H1 (cell line): ENCODE measurements at regions not wholly inside any gene's neighbourhood (a gene's known extent, or its start where the extent isn't known, plus 50 kb on each side); places are given as distances from the start of the nearest gene placed in this dataset.

Experiments
- CTCF ChIA-PET: fragments of 300-600 bp; sonication (Branson Sonifier 250); formaldehyde crosslinking; loops from one replicate; lab custom pipeline; 2021; ENCODE audit not compliant: partially characterized antibody; lab: Charles Lee
- POLR2A ChIA-PET: fragments of 300-600 bp; sonication (Branson Sonifier 250); formaldehyde crosslinking; loops from one replicate; lab custom pipeline; 2021; ENCODE audit warnings: inconsistent platforms; ENCODE audit not compliant: partially characterized antibody; lab: Charles Lee
- DNase-seq, 2 experiments: peaks; one replicate each; pipeline versions ENCODE4 v3.0.0 to v3.0.0-alpha.2; 2010 to 2022; ENCODE audit warnings: low spot score in 2 of 2, low read depth in 1 of 2, mixed read lengths in 1 of 2
- FAIRE-seq: peaks from 2 replicates; lab custom pipeline; 2011; peaks lifted over from hg19 to GRCh38; lab: Jason Lieb, UNC
- H2AFZ ChIP-seq: 2 replicates; pipeline ENCODE4 v1.8.1; 2012; ENCODE audit warnings: low read length, inconsistent platforms
- H2AK5ac ChIP-seq: 2 replicates; pipeline ENCODE4 v1.6.1; 2013; ENCODE audit warnings: low read depth, low read length
- H2BK120ac ChIP-seq: replicated peaks from 2 replicates; pipeline ENCODE3; 2013; ENCODE audit warnings: low read depth, low read length, inconsistent platforms
- H2BK12ac ChIP-seq: 2 replicates; pipeline ENCODE4 v1.6.1; 2013; ENCODE audit warnings: low read depth, low read length
- H2BK15ac ChIP-seq: 2 replicates; pipeline ENCODE4 v1.6.1; 2013; ENCODE audit warnings: low read length
- H2BK20ac ChIP-seq: 2 replicates; pipeline ENCODE4 v1.6.1; 2013; ENCODE audit warnings: low read length
- H2BK5ac ChIP-seq: 2 replicates; pipeline ENCODE4 v1.6.1; 2013; ENCODE audit warnings: low read depth, low read length
- H3K14ac ChIP-seq: 2 replicates; pipeline ENCODE4 v1.6.1; 2013; ENCODE audit warnings: inconsistent platforms; ENCODE audit not compliant: insufficient read length
- H3K18ac ChIP-seq: 2 replicates; pipeline ENCODE4 v1.6.1; 2013; ENCODE audit warnings: low read length; ENCODE audit errors: extremely low read depth
- H3K23ac ChIP-seq: 2 replicates; pipeline ENCODE4 v1.6.1; 2013; ENCODE audit warnings: inconsistent platforms; ENCODE audit not compliant: insufficient read length
- H3K23me2 ChIP-seq: 2 replicates; pipeline ENCODE4 v1.6.1; 2013; ENCODE audit warnings: low read depth, low read length
- H3K27ac ChIP-seq: 2 replicates; pipeline ENCODE4 v1.6.1; 2011; ENCODE audit warnings: low read depth, low read length, inconsistent platforms
- H3K27me3 ChIP-seq, 4 experiments: replicated peaks in 1 of 4; 1 replicate in 1 of 4; 2 replicates in 3 of 4; pipeline versions ENCODE4 v1.6.1 to v1.8.1; 2011 to 2013; ENCODE audit warnings: low read length in 3 of 4, mild to moderate bottlenecking in 3 of 4, inconsistent platforms in 2 of 4, mixed read lengths in 2 of 4, moderate library complexity in 1 of 4; ENCODE audit not compliant: control insufficient read depth in 3 of 4, insufficient read depth in 3 of 4; ENCODE audit errors: extremely low read depth in 1 of 4
- H3K36me3 ChIP-seq, 4 experiments: 2 replicates each; pipeline versions ENCODE4 v1.6.1 to v1.8.1; 2011 to 2013; ENCODE audit warnings: mild to moderate bottlenecking in 4 of 4, low read length in 3 of 4, moderate library complexity in 2 of 4, control low read depth in 1 of 4, inconsistent platforms in 1 of 4; ENCODE audit not compliant: insufficient read depth in 4 of 4, control insufficient read depth in 2 of 4
- H3K4ac ChIP-seq: replicated peaks from 2 replicates; pipeline ENCODE3; 2013; ENCODE audit warnings: low read length, low read depth, mixed read lengths, inconsistent platforms; ENCODE audit not compliant: insufficient read length
- H3K4me1 ChIP-seq, 4 experiments: replicated peaks in 1 of 4; 1 replicate in 1 of 4; 2 replicates in 3 of 4; pipeline versions ENCODE4 v1.6.1 to v1.8.1; 2011 to 2013; ENCODE audit warnings: low read length in 3 of 4, inconsistent platforms in 2 of 4, mixed read lengths in 1 of 4; ENCODE audit not compliant: insufficient read depth in 4 of 4, control insufficient read depth in 3 of 4
- H3K4me2 ChIP-seq, 2 experiments: 2 replicates each; pipeline versions ENCODE4 v1.6.1 to v1.8.1; 2011 to 2013; ENCODE audit warnings: low read depth in 2 of 2, low read length in 2 of 2, control low read depth in 1 of 2, inconsistent platforms in 1 of 2, mild to moderate bottlenecking in 1 of 2; ENCODE audit not compliant: insufficient read depth in 1 of 2
- H3K4me3 ChIP-seq, 4 experiments: fragments of 200-600, 300-600 bp in 1 of 4; sonication (generic), shearing (Covaris generic), sonication (Bioruptor Twin) in 1 of 4; 2 replicates each; pipeline versions ENCODE4 v1.5.1 to v1.8.1; 2011 to 2016; ENCODE audit warnings: low read length in 4 of 4, low read depth in 3 of 4, control low read depth in 2 of 4, inconsistent platforms in 2 of 4, mild to moderate bottlenecking in 2 of 4, mixed read lengths in 1 of 4, moderate library complexity in 1 of 4; ENCODE audit not compliant: insufficient read depth in 2 of 4; ENCODE audit errors: extremely low read depth in 1 of 4
- H3K56ac ChIP-seq: replicated peaks from 2 replicates; pipeline ENCODE3; 2013; ENCODE audit warnings: low read depth, mild to moderate bottlenecking, mixed read lengths, low read length, inconsistent platforms; ENCODE audit not compliant: insufficient read length
- H3K79me1 ChIP-seq: 2 replicates; pipeline ENCODE4 v1.6.1; 2013; ENCODE audit warnings: low read depth, low read length, control low read depth
- H3K79me2 ChIP-seq, 2 experiments: 2 replicates each; pipeline versions ENCODE4 v1.6.1 to v1.8.1; 2012 to 2013; ENCODE audit warnings: low read length in 2 of 2, mild to moderate bottlenecking in 2 of 2, inconsistent platforms in 1 of 2; ENCODE audit not compliant: insufficient read depth in 2 of 2, control insufficient read depth in 1 of 2
- H3K9ac ChIP-seq, 4 experiments: replicated peaks in 1 of 4; 1 replicate in 1 of 4; 2 replicates in 3 of 4; pipeline versions ENCODE4 v1.6.1 to v1.8.1; 2011 to 2013; ENCODE audit warnings: low read depth in 3 of 4, low read length in 3 of 4, control low read depth in 2 of 4, mild to moderate bottlenecking in 2 of 4, moderate library complexity in 2 of 4, inconsistent platforms in 1 of 4; ENCODE audit errors: extremely low read depth in 1 of 4
- H3K9me3 ChIP-seq, 2 experiments: 2 replicates each; pipeline versions ENCODE4 v1.6.1 to v1.8.1; 2012 to 2013; ENCODE audit warnings: mild to moderate bottlenecking in 2 of 2, moderate library complexity in 2 of 2, control low read depth in 1 of 2, inconsistent platforms in 1 of 2, low read depth in 1 of 2, low read length in 1 of 2, mixed read lengths in 1 of 2; ENCODE audit not compliant: insufficient read depth in 2 of 2
- H4K20me1 ChIP-seq, 2 experiments: replicated peaks in 1 of 2; 2 replicates each; pipeline versions ENCODE3 to v1.8.1; 2011 to 2013; ENCODE audit warnings: inconsistent platforms in 2 of 2, low read length in 2 of 2, mild to moderate bottlenecking in 1 of 2; ENCODE audit not compliant: insufficient read depth in 2 of 2, control insufficient read depth in 1 of 2
- H4K5ac ChIP-seq: 2 replicates; pipeline ENCODE4 v1.6.1; 2013; ENCODE audit warnings: low read length, low read depth, mixed read lengths, inconsistent platforms; ENCODE audit not compliant: insufficient read length
- H4K8ac ChIP-seq: 2 replicates; pipeline ENCODE4 v1.8.0; 2013; ENCODE audit warnings: mild to moderate bottlenecking, moderate library complexity, low read length, inconsistent platforms; ENCODE audit not compliant: insufficient read depth; ENCODE audit errors: extremely low read depth
- H4K91ac ChIP-seq: replicated peaks from 2 replicates; pipeline ENCODE3; 2013; ENCODE audit warnings: low read length, mixed read lengths, inconsistent platforms; ENCODE audit not compliant: insufficient read length
- CBX5 ChIP-seq: fragments of 300-800, 300-1000 bp; sonication (generic); IDR thresholded peaks from 2 replicates; pipeline ENCODE4 v1.7.1; 2016; ENCODE audit warnings: antibody characterized with exemption, low read length, low read depth
- CHD1 ChIP-seq: IDR thresholded peaks from 2 replicates; pipeline ENCODE4 v1.6.1; 2012; ENCODE audit warnings: low read depth, low read length, improper control_type of control experiment
- HDAC6 ChIP-seq: IDR thresholded peaks from one replicate; pipeline ENCODE4 v1.7.1; 2012; ENCODE audit warnings: low read depth, mild to moderate bottlenecking, inconsistent platforms, low read length, moderate library complexity
- TAF1 ChIP-seq: IDR thresholded peaks from 2 replicates; pipeline ENCODE4 v1.6.1; 2011; ENCODE audit warnings: mild to moderate bottlenecking, low read depth, low read length
- TAF7 ChIP-seq: optimal IDR thresholded peaks from 2 replicates; pipeline ENCODE3; 2011; ENCODE audit warnings: low read depth, mild to moderate bottlenecking, inconsistent platforms, low read length, moderate library complexity, borderline replicate concordance
- WGBS, 2 experiments: shearing (Covaris generic) in 1 of 2; methylation state at CpG; one replicate each; pipeline versions ENCODE4 v1.1.6 to v1.1.7; 2013 to 2015; ENCODE audit warnings: low lambda C conversion rate in 2 of 2, mixed read lengths in 2 of 2, inconsistent platforms in 1 of 2, low coverage in 1 of 2, missing lambda C conversion rate in 1 of 2; ENCODE audit not compliant: insufficient replicate concordance in 2 of 2, insufficient coverage in 1 of 2, insufficient read length in 1 of 2; ENCODE audit errors: extremely low coverage in 1 of 2, missing lambda C conversion rate in 1 of 2; 5-methylcytosine and 5-hydroxymethylcytosine counted together

DNA sequence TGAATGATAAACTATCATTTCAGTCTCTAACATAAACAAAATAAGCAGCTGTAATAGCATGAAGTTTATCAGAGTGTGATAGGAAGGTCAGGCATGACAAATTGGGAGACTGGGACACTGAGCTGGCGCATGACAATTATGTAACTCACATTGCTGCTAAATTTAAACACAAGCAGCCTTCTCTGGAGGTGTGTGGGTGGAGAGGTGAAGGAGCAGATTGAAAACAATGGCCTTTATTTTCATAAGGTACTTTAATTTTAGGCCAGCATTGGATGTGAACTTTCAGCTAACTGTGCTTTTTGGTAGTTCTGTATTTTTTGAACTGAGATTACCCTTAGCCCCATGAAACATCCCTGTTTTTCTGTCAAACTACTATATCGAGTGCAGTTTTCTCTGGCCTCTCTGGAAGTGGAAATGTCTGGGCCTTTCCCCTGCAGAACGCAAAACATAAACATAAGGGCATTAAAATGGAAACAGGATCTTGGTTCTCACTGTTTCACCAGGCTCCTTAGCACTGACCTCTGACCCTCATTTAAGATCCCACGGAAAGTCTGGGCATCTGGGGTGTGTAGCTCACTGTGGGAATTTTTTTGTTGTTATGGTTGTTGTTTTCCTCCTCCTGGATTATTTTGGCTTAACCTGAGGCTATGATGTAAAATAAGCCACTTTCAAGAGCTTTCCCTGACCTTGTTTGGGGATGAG, 160.1 kb upstream of the DPH6 start:
- Histone ChIP-seq H3K9ac (no peak overlapping the region), H2BK15ac (no peak overlapping the region), H3K27me3 (no peaks in the 10 kb centered on the region), H3K36me3 (no peaks in the 10 kb centered on the region; a peak in 1 of 8 replicates), H3K14ac (no peak overlapping the region), H3K23ac (no peak overlapping the region), H3K9me3 (no peaks in the 10 kb centered on the region), H3K4me2 (no peak overlapping the region), H3K23me2 (no peaks in the 10 kb centered on the region), H2AFZ (0 out of 2 replicates have a peak overlapping the region, but pooled peaks have one; percentile 13), H3K4ac (no peak overlapping the region), H4K5ac (no peak overlapping the region), H3K56ac (no peak overlapping the region), H4K20me1 (no peaks in the 10 kb centered on the region), H3K4me3 (no peak overlapping the region), H3K27ac (no peak overlapping the region), H3K79me2 (no peaks in the 10 kb centered on the region), H4K91ac (no peak overlapping the region), H2AK5ac (no peak overlapping the region), H2BK120ac (no peak overlapping the region), H2BK20ac (no peak overlapping the region), H2BK12ac (no peak overlapping the region), H3K79me1 (no peaks in the 10 kb centered on the region), H2BK5ac (no peak overlapping the region), H3K18ac (no peak overlapping the region), H4K8ac (no peak overlapping the region), H3K4me1 (peaks cover 0 to 2% (median 0%) of the 10 kb centered on the region in 4 experiments; a peak in 1 of 7 replicates)
- WGBS, 2 experiments: 76% methylated on average over 4 of the region's 4 CpGs; no CpG with 5 or more reads in 1 of the 2 experiments
- no peak for DNase-seq
- ChIA-PET CTCF (interaction anchor here (1.0 to 1.4 kb wide), 2 partner anchors 14 to 206 kb away, joined by 3 to 5 read pairs; no protein-coding TSS in a partner anchor), POLR2A (interaction anchor here (0.7 to 1.1 kb wide), 2 partner anchors 17 to 158 kb away, joined by 3 read pairs; no protein-coding TSS in a partner anchor)
- no peak for FAIRE-seq
- TF ChIP-seq TAF7 (no peak), TAF1 (no peak), HDAC6 (no peak), CBX5 (no peak), CHD1 (no peak)
